ENCODE measurements at regions not wholly inside any gene's neighbourhood (a gene's known extent, or its start where the extent isn't known, plus 50 kb on each side); places are given as distances from the start of the nearest gene placed in this dataset.

DNA sequence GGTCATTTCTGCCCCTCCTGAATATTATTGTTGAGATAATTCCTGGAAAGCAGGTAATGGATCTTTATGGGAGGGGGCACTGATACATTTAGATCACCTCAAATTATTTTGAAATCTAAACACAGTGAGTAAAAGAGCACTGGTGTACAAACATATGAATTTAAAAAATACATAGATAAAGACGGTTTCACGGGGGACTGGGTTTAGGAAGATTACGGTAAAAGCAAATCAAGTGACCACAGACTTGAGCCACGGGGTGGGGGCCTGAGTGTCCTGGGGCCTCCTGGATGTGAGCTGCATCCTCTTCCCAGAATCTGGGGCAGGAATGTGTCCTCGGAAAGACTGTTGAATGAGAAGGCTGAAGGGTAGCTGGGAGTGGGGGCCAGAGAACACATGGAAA lies 219.1 kb upstream of the KLF6 start:
- H3K79me2 ChIP-seq (ENCODE audit: insufficient read depth, low read length): no peaks in the 10 kb centered on the region
- no peaks in the 10 kb centered on the region for H3K27me3 ChIP-seq (ENCODE audit: low read length)
- no peak for TF ChIP-seq EZH2phosphoT487 (conservative IDR thresholded peaks at IDR 0.05; ENCODE audit: low read length)
- TF ChIP-seq, protein P1, sequence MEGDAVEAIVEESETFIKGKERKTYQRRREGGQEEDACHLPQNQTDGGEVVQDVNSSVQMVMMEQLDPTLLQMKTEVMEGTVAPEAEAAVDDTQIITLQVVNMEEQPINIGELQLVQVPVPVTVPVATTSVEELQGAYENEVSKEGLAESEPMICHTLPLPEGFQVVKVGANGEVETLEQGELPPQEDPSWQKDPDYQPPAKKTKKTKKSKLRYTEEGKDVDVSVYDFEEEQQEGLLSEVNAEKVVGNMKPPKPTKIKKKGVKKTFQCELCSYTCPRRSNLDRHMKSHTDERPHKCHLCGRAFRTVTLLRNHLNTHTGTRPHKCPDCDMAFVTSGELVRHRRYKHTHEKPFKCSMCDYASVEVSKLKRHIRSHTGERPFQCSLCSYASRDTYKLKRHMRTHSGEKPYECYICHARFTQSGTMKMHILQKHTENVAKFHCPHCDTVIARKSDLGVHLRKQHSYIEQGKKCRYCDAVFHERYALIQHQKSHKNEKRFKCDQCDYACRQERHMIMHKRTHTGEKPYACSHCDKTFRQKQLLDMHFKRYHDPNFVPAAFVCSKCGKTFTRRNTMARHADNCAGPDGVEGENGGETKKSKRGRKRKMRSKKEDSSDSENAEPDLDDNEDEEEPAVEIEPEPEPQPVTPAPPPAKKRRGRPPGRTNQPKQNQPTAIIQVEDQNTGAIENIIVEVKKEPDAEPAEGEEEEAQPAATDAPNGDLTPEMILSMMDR (IDR thresholded peaks at IDR 0.05; ENCODE audit: insufficient read depth, low read length, poor library complexity, severe bottlenecking): no peak
- H2AFZ ChIP-seq (ENCODE audit: low read depth, low read length, severe bottlenecking): no peak overlapping the region
- H3K9ac ChIP-seq (ENCODE audit: low read length): no peak overlapping the region
- no peak overlapping the region for H3K4me3 ChIP-seq (ENCODE audit: insufficient read depth, low read length, poor library complexity, severe bottlenecking)
- no peaks in the 10 kb centered on the region for H3K9me2 ChIP-seq (replicated peaks; ENCODE audit: insufficient read depth, low read length)
- H3K4me2 ChIP-seq (ENCODE audit: low read depth, low read length, poor library complexity, severe bottlenecking): no peak overlapping the region
- H3K36me3 ChIP-seq (ENCODE audit: low read length): no peaks in the 10 kb centered on the region
- H3F3A ChIP-seq (ENCODE audit: insufficient read depth): no peaks in the 10 kb centered on the region
- no peaks in the 10 kb centered on the region for H3K9me3 ChIP-seq (ENCODE audit: insufficient read depth, low read length)
- H3K27ac ChIP-seq (ENCODE audit: low read depth, low read length): no peak overlapping the region
- H4K20me1 ChIP-seq (ENCODE audit: low read depth, low read length): no peaks in the 10 kb centered on the region

GRCh38 chr10:4003348-4003973 lies 218.5 kb upstream of the KLF6 start:
- H3K9me2 ChIP-seq (replicated peaks; ENCODE audit: insufficient read depth, low read length): no peaks in the 10 kb centered on the region
- H3K4me3 ChIP-seq (ENCODE audit: insufficient read depth, low read length, poor library complexity, severe bottlenecking): no peak overlapping the region
- no peaks in the 10 kb centered on the region for H3F3A ChIP-seq (ENCODE audit: insufficient read depth)
- H4K20me1 ChIP-seq (ENCODE audit: low read depth, low read length): no peaks in the 10 kb centered on the region
- TF ChIP-seq EZH2phosphoT487 (conservative IDR thresholded peaks at IDR 0.05; ENCODE audit: low read length): no peak
- TF ChIP-seq, protein P1 (IDR thresholded peaks at IDR 0.05; ENCODE audit: insufficient read depth, low read length, poor library complexity, severe bottlenecking): no peak
- H3K79me2 ChIP-seq (ENCODE audit: insufficient read depth, low read length): no peaks in the 10 kb centered on the region
- no peak overlapping the region for H3K9ac ChIP-seq (ENCODE audit: low read length)
- no peak overlapping the region for H2AFZ ChIP-seq (ENCODE audit: low read depth, low read length, severe bottlenecking)
- H3K9me3 ChIP-seq (ENCODE audit: insufficient read depth, low read length): no peaks in the 10 kb centered on the region
- no peak overlapping the region for H3K27ac ChIP-seq (ENCODE audit: low read depth, low read length)
- H3K4me2 ChIP-seq (ENCODE audit: low read depth, low read length, poor library complexity, severe bottlenecking): no peak overlapping the region
- H3K27me3 ChIP-seq (ENCODE audit: low read length): no peaks in the 10 kb centered on the region
- H3K36me3 ChIP-seq (ENCODE audit: low read length): no peaks in the 10 kb centered on the region

GRCh38 chr10:4001811-4002210 lies 216.8 kb upstream of the KLF6 start:
- Histone ChIP-seq H3K27me3 (ENCODE audit: low read length) (no peaks in the 10 kb centered on the region), H3F3A (ENCODE audit: insufficient read depth) (no peaks in the 10 kb centered on the region), H3K9ac (ENCODE audit: low read length) (no peak overlapping the region), H3K9me2 (replicated peaks; ENCODE audit: insufficient read depth, low read length) (no peaks in the 10 kb centered on the region), H2AFZ (ENCODE audit: low read depth, low read length, severe bottlenecking) (no peak overlapping the region), H3K4me2 (ENCODE audit: low read depth, low read length, poor library complexity, severe bottlenecking) (no peak overlapping the region), H3K9me3 (ENCODE audit: insufficient read depth, low read length) (no peaks in the 10 kb centered on the region), H3K27ac (ENCODE audit: low read depth, low read length) (no peak overlapping the region), H4K20me1 (ENCODE audit: low read depth, low read length) (no peaks in the 10 kb centered on the region), H3K4me3 (ENCODE audit: insufficient read depth, low read length, poor library complexity, severe bottlenecking) (no peak overlapping the region), H3K79me2 (ENCODE audit: insufficient read depth, low read length) (no peaks in the 10 kb centered on the region), H3K36me3 (ENCODE audit: low read length) (no peaks in the 10 kb centered on the region)
- TF ChIP-seq, protein P1 (IDR thresholded peaks at IDR 0.05; ENCODE audit: insufficient read depth, low read length, poor library complexity, severe bottlenecking): no peak
- TF ChIP-seq EZH2phosphoT487 (conservative IDR thresholded peaks at IDR 0.05; ENCODE audit: low read length): no peak
